Epidermal melanocyte (primary cell): ENCODE measurements at regions not wholly inside any gene's neighbourhood (a gene's known extent, or its start where the extent isn't known, plus 50 kb on each side); places are given as distances from the start of the nearest gene placed in this dataset.

Experiments
- DNase-seq: peaks from one replicate; pipeline ENCODE4 v3.0.0; 2011; ENCODE audit warnings: low spot score; ENCODE audit not compliant: insufficient read length

DNA sequence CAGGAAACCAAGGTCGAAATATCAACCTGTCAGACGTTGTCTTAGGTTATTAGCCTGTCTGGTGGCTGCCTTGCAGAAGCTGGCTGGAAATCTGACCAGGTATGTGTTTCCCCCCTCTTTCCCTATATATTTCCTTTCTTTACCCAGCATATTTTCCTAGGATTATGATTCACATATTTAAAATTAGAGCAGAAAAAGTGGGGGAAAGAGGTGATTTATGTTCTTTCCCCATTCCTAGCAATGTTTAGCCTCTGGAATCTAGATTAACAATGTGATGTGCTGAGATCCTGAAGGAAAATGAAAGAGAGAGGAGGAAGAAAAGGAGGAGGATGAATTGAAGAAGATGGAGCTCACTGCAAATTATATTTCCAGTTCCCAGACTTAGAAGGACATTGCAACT is 421.4 kb upstream of the AUTS2 start:
- no peak for DNase-seq

DNA sequence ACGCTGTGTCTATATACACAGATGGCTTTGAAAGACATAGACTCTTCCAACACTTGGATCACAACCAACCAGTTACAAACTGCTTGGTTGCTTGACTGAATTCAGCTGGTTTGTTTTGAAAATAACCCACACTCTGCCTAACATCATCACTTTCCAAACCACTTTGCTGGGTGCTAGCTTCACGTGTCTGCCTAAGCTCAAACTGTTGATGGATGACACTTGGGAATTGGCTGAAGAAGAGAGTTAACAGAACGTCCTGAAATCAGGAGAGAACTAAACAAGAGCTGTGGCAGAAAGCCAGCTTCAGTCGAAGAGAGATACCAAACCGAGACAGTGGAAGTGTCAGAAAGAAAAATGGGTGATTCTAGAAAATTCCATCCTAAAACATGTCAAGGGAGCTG is 420.8 kb upstream of the AUTS2 start:
- no peak for DNase-seq

- no peak for DNase-seq
These were observed 420.3 kb upstream of the AUTS2 start for GRCh38 chr7:69177941-69178494.

GRCh38 chr7:69180662-69181061 is 417.6 kb upstream of the AUTS2 start:
- no peak for DNase-seq

DNA sequence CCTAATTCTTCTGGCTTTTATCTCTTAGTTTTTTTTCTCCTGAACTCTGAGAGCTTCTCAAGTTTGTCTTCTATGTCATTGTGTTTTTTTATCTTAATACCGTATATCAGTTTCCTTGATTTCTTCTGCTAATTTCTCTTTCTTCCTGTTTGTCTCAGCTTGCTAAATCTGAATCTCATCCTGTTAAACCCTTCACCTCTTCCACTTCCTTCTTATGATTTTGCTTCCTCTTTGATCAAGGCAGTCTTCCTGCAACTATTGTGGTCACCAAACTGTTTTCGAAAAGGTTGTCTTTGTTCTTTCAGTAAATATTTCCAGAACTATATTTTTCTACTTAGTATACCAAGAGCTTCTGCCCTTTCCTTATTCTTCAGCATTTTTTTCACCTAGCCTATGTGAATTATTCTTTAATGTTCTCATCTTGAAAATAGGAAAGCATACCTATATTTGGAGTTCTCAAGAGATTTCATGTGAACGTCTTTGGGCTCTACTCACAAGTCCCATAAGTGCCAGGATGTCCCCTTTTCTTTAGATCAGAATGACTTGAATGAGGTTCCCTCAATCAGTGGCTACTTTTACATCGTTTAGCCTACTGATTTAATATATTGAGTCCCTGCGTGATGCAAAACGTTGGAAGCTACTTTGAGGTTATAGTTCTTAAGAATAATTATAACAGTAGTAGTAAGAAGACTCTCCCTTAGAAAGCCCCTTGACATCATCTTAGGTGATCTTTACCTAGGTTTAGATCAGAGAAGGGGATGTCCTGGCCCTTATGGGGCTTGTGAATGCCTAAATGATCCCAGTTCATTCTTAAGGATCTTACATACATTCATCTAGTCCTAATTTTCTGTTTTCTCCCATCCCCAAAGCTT is 415.4 kb upstream of the AUTS2 start:
- no peak for DNase-seq

DNA sequence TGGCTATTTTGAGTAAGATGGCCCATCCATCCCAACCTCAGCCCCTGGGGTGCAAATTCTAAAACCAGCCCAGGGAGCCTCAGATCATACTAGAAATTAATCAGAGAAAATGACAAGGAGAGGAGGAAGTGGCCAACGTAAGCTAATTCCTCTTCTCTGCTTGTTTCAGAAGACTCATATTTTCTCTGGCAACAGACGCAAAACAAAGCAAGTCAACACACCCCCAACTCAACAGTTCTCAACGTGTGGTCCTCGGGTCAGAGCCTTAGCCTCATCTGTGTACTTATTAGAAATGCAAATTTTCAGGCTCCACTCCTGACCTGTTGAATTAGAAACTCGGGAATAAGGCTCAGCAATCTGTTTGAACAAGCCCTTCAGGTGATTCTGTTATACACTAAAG is 413.9 kb upstream of the AUTS2 start:
- DNase-seq: no peak

- DNase-seq: no peak
These were observed 413.1 kb upstream of the AUTS2 start for GRCh38 chr7:69185170-69185569.

- no peak for DNase-seq
These were observed 411.3 kb upstream of the AUTS2 start for GRCh38 chr7:69186974-69187373.

DNA sequence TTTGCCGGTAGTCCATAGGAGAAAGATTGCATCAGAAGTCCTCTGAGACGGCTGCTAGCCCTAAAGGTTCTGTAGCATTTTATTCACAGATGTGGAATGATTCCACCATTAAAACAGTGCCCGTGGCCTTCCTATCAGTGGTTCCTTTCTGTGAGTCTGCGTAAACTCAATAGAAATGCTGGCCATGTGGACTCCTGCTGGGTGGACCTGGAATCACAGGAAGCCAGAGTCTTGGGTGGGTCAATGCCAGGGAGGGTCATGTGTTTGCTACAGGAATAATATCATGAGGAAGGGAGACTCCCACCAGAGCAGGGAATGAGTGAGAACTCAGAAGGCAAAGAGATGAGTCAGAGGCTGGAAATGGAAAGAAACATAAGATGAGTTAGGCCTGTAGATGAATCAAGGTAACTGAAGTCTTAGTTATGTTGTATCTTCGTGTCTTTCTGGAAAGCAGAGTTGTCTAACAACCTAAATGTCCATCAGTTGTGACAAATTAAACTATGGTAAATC is 410.4 kb upstream of the AUTS2 start:
- no peak for DNase-seq

DNA sequence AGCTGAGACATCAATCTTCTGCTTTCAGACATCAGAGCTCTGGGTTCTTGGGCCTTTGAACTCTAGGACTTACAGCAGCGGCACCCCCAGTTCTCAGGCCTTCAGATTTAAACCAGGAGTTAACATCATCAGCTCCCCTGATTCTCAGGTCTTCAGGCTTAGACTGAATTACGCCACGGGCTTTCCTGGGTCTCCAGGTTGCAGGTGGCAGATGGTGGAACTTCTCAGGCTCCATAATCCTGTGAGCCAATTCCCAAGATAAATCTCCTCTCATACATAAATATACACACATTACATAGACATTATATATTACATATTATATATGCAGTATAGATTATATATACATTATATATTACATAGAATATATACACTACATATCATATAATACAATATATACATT is 408.9 kb upstream of the AUTS2 start:
- DNase-seq: no peak

GRCh38 chr7:69190025-69190424 is 408.2 kb upstream of the AUTS2 start:
- DNase-seq: no peak

GRCh38 chr7:69190763-69191162 is 407.5 kb upstream of the AUTS2 start:
- no peak for DNase-seq

DNA sequence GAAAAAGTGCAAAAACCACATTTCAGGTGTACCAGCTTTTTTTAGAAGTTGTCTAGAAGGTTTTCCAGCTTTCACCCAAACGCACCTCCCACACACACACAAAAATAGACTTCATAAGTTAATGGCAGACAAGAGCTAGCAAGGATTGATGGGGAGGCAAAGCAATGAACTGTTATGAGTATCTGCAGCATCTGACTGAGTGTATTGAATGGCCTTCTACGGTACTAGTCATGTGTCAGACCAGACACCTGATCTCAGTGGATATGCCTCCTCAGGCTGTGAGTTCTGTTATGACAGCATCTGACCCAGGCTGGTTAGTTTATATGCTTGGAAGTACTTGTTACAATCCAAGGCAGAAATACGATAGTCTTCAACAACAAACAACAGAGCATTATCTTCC is 406.1 kb upstream of the AUTS2 start:
- DNase-seq: no peak

GRCh38 chr7:69193061-69193460 is 405.2 kb upstream of the AUTS2 start:
- DNase-seq: no peak

DNA sequence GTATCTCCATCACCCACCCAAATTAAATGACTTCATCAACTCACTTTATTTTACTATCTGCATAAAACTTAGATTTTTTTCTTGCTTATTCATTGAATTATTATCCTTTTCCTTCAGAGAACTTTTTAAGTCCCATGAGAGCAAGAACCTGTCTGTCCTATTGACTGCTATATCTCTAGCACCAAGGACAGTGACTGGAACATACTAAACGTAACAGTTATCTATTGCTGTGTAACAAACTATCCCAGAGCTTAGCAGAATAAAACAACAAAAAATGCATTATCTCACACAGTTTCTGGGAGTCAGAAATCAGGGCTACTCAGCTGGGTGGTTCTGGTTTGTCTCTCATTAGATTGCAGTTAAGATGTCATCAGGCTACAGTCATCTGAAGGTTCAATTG is 401.7 kb upstream of the AUTS2 start:
- DNase-seq: no peak

DNA sequence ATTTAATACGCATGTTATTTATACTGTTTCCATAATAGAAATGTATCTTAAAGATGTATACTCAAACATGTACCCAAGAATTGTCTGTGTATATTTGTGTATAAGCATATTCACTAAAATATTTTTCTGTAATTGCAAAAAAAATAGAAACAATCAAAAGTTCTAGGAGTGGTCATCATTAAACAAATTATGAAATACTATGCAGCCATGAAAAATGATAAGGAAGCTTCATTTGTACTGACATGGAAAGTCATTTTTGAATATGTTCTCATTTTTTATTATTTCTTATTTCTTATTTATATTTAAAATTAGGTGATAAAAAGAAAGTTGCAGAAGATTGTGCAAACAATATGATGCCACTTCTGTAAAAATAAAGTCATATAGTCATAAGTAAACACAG is 400.0 kb upstream of the AUTS2 start:
- DNase-seq: no peak

- DNase-seq: no peak
These were observed 399.2 kb upstream of the AUTS2 start for GRCh38 chr7:69199041-69199440.

DNA sequence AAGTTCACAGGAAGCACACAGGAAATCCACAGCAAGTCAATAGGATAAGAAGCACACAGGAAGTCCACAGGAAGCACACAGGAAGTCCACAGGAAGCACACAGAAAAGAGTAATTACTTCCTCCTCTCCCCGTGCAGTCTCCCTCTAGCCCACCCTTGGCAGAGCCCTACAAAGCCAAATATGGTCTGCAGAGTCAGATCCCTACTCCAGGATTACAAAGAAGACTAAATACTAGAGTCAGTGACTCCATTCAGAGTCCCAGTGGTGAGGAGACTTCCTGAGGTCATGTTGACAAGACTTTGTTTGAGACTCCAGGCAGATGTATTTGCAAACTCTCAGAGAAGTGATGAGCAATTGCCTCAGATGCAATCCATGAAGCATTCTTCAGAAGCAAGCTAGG is 398.6 kb upstream of the AUTS2 start:
- DNase-seq: no peak

GRCh38 chr7:69203871-69204270 is 394.4 kb upstream of the AUTS2 start:
- DNase-seq: no peak

GRCh38 chr7:69204943-69205342 is 393.3 kb upstream of the AUTS2 start:
- no peak for DNase-seq

DNA sequence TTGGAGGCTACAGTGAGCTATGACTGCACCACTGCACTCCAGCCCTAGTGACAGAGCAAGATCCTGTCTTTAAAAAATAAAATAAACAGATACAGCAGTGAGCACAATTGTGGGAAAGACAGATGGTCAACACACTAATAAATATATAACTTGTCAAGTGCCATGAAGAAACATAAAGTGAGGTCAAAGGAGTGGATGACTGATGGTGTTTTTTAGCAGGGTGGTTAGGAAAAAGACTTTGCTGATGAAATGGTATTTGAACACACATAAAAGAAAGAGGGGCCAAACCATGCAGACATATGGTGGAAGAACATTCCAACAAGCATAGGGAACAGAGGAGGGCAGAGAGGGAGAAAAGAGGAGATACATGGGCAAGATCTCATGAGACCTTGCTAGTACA is 392.7 kb upstream of the AUTS2 start:
- DNase-seq: no peak

DNA sequence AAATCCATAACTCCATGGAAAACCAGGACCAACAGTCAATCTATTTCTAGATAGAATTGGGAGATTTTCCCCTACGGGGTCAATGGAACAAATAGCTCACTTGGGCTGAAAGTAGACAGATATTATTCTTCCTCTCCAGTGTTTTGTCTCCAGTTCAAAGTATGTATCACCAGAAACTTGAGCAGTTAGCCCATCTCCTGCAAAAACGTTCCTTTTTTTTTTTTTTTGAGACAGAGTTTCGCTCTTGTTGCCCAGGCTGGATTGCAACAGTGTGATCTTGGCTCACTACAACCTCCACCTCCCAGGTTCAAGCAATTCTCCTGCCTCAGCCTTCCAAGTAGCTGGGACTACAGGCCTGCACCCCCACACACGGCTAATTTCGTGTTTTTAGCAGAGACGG is 390.0 kb upstream of the AUTS2 start:
- DNase-seq: no peak

- DNase-seq: no peak
These were observed 389.4 kb upstream of the AUTS2 start for GRCh38 chr7:69208848-69209247.
